Renal pelvis (tissue), 1 donor: ENCODE measurements at regions not wholly inside any gene's neighbourhood (a gene's known extent, or its start where the extent isn't known, plus 50 kb on each side); places are given as distances from the start of the nearest gene placed in this dataset.
"Not testable (repeated sequence)": the region's sequence is repeated elsewhere in the genome, so short reads cannot be mapped to it uniquely, and the experiment has no call there.

Experiments
- DNase-seq: peaks from one replicate; pipeline ENCODE4 v3.0.0-alpha.2; 2013

DNA sequence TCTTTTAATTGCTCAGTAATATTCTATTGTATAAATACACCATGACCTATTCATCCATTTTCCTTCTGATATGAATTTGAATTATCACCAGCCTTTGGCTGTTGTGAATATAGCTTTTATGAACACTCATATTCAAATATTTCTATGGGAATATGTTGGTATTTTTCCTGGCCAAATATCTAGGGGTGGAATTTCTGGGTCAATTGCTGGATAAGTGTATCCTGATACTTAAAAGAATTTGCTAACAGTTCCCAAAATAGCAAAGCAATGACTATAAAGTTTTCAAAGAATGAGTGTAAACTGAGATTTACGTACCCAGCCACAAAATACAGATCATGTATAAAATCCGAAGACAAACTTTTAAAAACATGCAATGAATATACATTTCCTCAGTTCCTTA is 148.7 kb upstream of the CLEC14A start:
- DNase-seq = no peak

DNA sequence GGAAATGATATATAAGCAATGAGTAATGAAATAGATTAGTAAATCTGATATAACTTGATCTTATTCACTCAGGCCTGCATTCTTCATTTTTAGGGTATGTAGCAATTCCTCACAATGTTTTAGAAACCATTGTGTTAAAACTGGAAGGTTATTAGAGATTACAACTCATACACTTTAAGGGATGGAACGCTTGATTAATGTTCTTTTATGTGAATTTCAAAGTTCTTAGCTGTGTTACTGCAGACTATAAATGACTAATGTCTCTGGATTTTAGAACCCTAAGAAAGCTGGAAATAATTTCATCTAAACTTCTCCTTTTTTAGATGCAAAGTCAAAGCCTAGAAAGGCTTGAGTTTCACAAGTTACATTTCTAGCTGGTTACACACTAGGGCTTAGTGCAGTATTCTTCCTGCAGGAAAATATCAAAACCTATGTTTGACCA is 148.2 kb upstream of the CLEC14A start:
- no peak for DNase-seq

DNA sequence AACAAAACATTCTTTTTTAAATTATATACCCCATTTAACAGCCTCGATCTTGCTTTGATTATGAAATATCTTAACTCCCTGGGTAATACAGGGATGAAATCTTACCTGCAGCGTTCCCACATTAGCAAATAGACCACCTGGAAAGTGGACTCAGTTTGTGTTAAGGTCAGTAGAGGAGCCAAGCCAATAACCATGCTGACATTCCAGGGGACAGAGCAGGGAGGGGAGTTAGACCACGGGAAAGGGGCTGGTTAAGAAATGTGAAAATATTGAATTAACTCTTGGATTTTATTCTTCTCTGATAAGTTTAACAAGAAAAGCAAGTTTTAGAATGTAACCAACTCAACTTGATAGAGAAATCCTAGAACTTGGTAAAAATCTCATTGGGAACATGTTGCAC is 144.9 kb upstream of the CLEC14A start:
- DNase-seq = no peak

DNA sequence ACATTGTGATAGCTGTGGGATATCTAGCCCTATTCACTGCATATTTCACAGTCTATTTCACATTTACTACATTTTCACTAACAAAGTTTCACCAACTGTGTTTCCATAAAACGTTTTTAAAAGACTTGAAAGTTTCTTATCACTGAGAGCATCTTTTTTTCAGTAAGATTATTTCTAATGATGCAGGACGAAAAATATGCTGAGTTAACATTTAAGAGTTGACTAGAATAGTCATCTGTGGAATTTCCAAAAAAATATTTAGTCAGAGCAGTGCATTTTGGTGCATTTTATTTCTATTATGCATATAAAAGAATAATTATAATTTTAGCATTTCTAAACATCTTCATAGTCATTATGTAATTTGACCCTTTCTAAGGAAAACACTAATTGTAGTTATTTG is 143.8 kb upstream of the CLEC14A start:
- no peak for DNase-seq

DNA sequence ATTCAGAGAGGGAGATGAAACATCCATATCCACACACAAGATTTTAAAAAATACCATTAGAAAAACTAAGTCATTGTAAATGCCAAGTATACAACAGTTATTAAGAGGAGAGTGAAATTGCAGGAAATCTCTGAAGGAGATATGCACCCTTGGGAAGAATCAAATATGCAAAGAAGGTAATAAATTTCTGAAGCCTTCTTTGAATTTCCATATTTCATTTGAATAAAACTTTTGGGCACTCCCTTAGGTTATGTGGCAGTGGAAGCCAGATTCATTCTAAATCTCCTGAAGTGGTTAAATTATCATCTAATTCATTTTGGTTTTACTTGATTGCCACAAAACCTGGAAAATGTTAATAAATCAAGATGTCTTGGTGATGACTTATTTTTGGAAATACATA is 138.9 kb upstream of the CLEC14A start:
- no peak for DNase-seq

DNA sequence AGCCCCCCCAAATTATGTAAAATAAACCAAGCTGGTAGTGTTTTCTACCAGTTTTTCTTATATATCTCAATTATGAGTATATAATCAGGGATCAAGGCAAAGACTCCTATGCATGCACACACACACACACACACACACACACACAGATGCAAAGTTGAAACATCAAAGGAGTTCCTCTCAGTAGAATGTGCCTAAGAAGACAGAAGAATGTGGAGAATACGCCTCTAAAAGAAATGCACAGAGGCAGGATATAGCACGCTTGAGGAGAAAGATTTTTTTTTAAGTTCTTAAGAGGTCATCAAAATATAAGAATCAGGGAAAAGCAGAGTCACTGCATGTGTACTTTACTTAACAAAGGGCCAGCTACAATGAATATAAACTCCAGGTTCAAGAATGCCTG is 138.2 kb upstream of the CLEC14A start:
- no peak for DNase-seq

DNA sequence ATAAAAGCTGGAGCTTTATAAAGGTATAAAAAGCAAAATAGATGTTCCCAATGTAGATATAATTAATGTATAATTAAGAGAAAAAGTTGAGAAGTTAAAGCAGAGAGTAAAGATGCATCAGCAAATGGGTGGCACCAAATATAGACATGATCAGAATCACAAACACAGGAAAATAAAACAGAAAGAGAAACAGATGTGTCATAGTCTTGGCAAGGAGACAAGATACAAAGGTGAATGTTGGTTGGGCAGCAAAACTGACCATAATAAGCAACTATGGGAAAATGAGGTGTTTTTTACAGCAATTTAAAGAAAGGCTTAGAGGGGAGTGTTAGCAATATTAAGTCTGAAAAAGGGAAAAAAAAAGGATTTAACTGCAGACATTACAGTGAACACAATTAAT is 135.4 kb upstream of the CLEC14A start:
- no peak for DNase-seq

DNA sequence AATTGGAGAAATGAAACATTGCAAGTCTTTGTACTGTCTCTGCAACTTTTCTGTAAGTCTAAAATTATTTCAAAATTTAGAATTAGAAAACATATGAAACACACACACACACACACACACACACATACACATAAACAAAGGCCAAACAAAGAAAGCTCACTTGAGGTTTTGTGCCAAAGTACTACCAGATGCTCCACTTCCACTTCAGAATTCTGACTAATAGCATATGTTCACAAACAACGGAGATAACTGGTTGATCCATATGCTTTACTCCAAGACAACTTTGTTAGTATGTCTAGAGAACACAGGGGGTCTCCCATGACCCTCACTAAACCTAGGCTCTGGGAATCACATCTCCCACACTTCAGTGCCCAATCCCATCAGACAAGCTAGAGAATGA is 133.8 kb upstream of the CLEC14A start:
- DNase-seq = no peak

DNA sequence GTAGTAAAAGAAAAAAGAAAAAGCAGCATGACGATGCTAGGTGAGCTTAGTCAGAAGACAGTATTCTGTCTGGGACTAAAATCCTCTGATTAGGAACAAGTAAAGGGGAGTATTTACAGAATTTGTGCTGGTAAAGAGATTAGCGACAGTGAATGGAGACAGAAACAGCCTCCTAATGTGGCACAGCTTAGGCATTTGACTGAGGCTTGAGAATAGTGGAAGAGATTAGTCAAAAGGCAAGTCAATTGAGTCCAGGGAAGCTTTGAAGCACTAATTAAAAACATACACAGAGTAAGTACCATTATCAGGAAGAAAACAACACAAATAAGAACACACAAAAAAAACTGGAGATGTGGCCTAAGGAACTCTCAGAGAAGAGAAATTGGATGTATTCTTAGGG is 131.9 kb upstream of the CLEC14A start:
- DNase-seq = no peak

DNA sequence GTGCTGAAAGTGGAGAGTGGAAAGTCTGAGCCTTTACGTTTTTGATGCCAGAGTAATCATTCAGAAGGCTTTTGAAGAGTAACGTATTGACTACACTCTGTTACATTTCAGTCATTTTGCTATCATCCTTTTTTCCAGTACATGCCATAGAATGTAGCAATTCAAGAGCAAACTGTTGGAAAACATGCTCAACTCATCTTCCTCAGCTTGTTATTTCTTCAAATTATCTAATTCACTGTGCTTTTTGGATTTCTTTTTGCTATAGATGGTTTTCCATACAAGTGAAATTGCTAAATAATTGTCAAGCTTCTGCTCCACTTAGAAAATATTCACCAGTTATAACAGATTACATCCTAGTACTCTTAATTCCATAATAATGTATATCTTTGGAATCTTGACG is 129.9 kb upstream of the CLEC14A start:
- DNase-seq = no peak

DNA sequence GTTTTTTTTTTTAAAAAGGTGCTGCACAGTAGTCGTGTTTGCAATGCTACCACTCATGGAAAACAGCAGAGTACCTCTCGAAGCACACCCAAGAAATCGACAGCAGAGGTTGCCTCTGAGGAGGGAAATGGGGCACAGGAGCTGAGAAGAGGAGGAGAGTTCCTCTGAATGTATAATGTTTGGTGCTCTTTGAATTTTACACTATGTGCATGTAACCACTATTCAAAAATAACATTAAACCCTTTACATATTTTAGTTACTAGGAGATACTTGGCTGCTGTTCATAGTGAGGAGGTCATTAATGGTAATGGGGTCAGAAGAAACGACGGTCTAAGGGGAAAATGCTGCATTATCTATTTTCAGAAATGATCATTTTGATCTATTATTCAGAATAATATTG is 129.4 kb upstream of the CLEC14A start:
- no peak for DNase-seq

DNA sequence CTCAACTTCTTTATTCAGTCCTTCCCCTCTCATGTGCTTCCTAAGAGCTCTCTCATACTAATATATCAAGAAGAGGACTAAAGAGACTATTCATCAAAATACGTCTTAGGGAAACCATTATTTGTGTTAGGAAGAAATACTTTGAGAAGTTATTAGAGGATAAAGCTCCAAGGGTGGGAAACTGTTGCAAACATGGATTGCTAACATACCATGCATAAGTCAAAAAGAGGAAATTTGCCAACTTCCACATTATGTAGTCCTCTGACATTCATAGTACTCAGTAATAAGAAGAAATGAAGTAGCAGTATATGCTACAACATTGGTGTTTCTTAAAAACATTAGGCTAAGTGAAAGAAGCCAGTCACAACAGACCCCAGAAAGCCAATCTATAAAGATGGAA is 128.8 kb upstream of the CLEC14A start:
- DNase-seq = no peak

DNA sequence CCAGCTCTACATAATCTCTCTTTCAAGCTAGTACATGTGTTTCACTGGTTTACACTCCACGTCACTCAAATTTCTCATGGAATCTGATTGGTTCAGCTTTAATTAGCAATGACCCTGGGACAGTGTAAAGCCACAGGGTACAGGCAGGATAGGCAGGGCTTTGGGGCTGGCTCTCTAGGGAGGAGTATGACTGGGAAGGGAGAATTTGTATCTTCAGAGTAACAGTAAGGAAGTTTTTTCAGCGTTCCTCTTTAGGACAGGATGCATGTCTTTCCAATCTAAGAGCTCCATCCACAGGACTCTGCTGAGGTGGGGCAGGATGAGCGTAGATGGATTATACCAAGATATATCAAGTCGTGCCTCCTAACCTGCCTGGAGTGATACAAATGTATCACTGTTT is 112.0 kb upstream of the CLEC14A start:
- DNase-seq = no peak

DNA sequence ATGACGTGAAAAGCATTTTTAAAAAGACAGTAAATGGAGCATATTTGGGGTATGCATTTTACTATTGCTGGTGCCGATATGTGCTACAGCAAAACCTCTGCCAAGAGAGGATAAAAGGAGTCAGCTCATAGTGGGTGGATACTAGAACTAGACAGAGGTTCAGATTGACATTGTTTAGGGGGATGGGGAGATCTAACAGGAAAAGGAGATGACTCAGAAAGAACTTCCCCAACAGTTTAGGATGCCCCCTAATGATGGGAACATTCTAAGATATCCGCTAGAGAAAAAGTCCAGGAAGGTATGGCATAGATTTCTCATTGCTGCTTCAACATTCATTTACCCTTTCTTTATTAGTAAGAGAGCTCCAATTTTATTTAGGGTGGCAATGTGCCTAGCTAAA is 110.5 kb upstream of the CLEC14A start:
- DNase-seq = no peak

DNA sequence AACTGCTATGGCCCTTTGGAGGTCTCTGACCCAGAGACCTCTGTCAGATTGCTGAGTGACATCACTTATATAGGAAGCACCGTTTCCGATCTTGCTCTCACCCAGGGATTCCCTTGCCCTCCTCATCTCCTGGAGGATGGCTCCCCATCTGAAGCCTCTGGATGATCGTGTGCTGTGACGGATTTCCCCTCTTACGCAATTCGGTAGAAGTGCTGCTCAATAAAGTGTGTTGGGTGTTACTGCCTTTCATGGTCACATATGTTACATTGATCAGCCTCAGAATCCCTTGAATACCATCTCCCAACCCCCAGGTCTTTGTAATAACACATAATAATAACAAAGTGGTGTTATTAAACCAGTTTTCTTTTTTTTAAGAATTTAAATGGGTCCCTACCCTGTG is 107.3 kb upstream of the CLEC14A start:
- DNase-seq = no peak

DNA sequence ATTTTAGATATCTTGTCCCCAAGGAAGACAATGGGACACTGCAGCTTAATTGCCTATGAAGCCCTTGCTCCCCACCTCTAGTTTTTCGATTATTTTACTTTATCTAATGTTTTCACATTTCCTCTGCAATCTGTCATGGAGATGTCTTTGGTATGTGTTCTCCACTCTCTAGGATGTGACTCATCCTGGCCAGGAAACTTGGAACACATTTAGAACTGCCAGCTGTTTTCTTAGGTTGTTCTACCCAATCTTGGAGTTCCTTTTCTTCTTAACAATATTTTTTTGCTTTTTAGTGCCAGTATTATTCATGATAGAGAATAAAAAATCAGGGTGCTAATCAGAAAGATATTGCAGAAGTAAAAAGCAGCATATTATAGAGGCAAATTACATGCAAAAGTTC is 101.7 kb upstream of the CLEC14A start:
- peak; percentile 1 for DNase-seq

DNA sequence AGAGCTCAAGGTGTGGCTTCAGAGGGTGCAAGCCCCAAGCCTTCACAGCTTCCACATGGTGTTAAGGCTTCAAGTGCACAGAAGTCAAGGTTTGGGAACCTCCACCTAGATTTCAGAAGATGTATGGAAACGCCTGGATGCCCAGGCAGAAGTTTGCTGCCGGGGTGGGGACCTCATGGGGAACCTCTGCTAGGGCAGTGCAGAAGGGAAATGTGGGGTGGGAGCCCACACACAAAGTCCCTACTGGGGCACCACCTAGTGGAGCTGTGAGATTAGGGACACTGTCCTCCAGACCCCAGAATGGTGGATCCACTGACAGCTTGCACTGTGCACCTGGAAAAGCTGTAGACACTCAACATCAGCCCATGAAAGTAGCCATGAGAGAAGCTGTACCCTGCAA is 99.6 kb upstream of the CLEC14A start:
- DNase-seq = not testable (repeated sequence)

DNA sequence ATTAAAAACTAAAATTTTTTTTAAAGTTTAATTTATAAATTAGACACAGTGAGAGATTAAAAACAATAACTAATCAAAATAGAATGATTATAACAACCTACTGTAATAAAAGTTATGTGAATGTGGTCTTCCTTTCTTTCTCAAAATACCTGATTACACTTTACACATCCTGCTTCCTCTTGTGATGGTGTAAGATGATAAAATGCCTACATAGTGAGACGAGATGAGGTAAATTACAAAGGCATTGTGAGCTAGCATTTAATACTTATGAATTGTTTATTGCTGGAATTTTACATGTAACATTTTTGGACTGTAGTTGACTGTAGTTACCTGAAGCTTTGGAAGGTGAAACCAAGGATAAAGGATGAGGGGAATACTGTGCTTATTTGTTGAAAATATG is 94.2 kb upstream of the CLEC14A start:
- DNase-seq = no peak

DNA sequence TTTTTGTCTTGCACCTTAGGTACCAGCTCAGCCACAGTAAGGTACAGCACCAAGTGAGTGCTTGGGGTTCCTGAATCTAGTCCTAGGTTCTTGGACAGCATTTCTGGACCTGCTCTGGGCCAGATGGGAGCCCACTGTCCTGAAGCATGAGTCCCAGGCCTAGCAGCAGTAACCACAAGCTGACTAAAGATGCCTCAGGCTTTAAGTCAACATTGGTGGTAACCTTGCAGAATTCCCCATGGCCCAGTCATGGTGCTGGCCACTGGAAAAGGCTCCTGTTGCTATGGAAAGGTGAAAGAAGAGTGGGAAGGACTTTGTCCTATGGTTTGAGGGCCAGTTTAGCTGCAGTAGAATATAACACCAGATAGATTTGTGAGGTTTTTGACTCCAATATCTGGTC is 86.9 kb upstream of the CLEC14A start:
- DNase-seq = no peak

DNA sequence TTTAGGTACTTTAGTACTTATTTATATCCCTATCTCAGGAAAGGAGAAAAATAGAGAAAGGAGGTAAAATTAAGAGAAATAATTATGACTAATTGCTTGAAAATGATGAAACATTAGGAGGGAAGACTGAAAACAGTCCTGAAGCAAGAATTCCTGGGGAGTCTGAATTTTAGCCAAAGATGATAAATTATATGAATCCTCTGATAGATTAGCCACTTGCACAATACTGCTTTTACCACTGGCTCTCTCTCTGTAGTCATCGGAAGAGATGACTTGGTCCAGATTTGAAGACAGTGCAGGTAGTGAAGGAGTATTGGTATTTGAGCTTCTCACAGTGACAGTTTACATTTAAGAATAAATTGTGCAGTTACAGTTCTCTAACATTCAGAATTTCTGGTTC is 83.8 kb upstream of the CLEC14A start:
- DNase-seq = no peak

DNA sequence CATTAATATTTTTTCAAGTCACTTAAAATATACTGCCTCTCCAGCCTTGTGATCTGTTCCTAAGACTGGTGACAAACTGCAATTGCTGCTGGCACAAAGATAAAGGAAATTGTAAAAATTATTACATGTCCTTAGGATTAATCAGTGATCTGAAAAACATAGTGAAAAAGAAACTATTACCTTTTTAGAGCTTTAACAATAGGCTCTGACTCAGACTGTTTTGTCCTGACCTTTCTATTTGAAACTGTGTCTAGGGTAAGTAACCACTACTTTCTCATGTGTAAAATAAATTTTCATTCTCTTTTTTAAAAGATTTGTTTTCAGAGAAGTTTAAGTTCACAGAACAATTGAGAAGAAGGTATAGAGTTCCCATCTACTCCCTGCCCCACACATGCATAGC is 80.4 kb upstream of the CLEC14A start:
- DNase-seq = no peak

DNA sequence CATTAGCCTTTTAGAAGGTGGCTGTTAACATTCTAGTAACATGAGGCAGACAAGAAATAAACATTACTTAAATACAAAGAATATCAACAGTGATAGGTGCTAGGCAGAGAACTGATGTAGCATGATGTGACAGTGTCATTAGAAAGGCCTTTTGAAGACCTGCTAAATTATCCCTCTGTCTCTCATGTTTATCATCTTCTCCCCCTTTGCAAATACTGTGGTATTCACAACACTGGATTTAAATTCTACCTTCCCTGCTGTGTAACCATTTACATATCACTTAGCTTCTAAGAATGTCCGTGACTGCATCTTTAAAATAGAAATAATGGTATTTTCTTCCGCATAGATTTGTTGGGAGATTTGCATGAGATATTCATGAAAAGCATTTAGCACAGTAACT is 74.4 kb upstream of the CLEC14A start:
- no peak for DNase-seq

DNA sequence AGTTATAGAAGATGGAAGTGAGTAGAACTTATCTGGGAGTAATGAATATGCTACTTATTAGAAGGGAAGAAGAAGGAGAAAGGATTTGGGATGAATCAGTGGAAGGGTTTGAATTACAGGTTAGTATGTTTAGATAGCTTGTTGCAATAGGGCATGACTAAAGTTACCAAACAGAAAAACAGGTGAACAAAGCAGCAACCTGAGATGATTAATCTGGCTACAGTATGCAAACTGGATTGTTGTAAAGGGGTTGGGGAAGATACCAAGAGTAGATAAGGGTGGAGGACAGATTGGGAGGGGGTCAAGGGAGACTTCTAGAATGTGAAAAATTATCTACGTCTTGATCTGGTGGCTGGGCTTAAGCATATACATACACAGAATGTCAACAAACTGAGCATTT is 73.4 kb upstream of the CLEC14A start:
- no peak for DNase-seq

DNA sequence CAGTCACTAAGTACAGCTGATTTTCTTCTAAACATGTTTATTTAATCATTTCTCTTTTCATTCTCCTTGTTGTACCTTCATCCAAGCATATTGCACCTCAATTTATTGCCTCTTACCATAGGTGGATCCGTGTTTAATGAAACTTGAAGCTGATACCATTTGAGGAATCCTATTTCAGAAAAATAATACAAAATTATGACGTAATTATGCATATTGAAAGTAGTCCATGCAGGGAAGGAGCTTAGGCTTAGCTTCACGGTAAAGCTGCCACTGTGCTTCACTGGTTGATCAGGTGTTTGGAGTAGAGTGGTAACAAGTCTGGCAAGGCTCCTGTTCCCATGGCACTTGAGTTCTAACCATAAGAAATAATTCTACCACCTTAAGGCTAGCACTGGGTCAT is 61.0 kb upstream of the CLEC14A start:
- no peak for DNase-seq

DNA sequence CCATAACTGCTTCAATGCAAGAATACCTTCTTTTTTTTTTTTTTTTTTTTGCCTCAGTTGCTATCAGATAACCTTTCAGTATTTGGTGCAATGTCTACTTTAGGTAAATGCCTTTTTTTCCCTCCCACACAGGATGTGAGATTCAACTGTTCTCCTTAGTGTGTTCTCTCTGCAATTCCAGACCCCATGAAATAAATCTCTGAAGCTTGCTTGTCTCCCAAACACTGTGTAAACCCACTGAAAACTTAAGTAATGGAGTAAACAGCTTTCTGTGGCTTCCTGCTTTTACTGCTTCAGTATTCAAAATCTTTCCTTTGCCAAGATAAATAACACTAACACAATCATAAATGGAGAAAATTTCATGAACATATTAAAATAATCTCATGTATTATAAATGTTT is 55.8 kb upstream of the CLEC14A start:
- DNase-seq = peak; percentile 35
